Esophagus mucosa (tissue), 1 donor: ENCODE measurements at regions not wholly inside any gene's neighbourhood (a gene's known extent, or its start where the extent isn't known, plus 50 kb on each side); places are given as distances from the start of the nearest gene placed in this dataset.

Experiments
- ATAC-seq: fragments of 200-7000 bp; cut with Tn5 transposase; one replicate; pipeline ENCODE4 v1.9.1; 2020
- donor health status: DM: yes; HTN: yes; CAD: no.

- ATAC-seq, result no peak
These were observed 1396.5 kb upstream of the AGA start for GRCh38 chr4:178838776-178839175.

GRCh38 chr4:178856139-178856800, 1414.0 kb upstream of the AGA start:
- no peak for ATAC-seq

GRCh38 chr4:178871476-178871875, 1429.2 kb upstream of the AGA start:
- ATAC-seq, result no peak

- ATAC-seq, result no peak
These were observed 1439.7 kb upstream of the AGA start for GRCh38 chr4:178881937-178882336.

- ATAC-seq, result no peak
These were observed 1451.9 kb upstream of the AGA start for GRCh38 chr4:178894126-178894525.

GRCh38 chr4:178899084-178899483, 1456.8 kb upstream of the AGA start:
- no peak for ATAC-seq

GRCh38 chr4:178917756-178918155, 1475.5 kb upstream of the AGA start:
- ATAC-seq, result no peak

- ATAC-seq, result no peak
These were observed 1494.9 kb upstream of the AGA start for GRCh38 chr4:178937130-178937529.

- no peak for ATAC-seq
These were observed 1499.7 kb upstream of the AGA start for GRCh38 chr4:178941975-178942374.

GRCh38 chr4:178953447-178954120, 1511.3 kb upstream of the AGA start:
- no peak for ATAC-seq

GRCh38 chr4:178955614-178956013, 1513.4 kb upstream of the AGA start:
- ATAC-seq, result no peak

GRCh38 chr4:178958725-178959440, 1516.6 kb upstream of the AGA start:
- ATAC-seq, result no peak

GRCh38 chr4:178963446-178964045, 1521.3 kb upstream of the AGA start:
- no peak for ATAC-seq

- no peak for ATAC-seq
These were observed 1524.4 kb upstream of the AGA start for GRCh38 chr4:178966644-178967043.

- ATAC-seq, result no peak
These were observed 1528.3 kb upstream of the AGA start for GRCh38 chr4:178970433-178971140.

GRCh38 chr4:178976861-178977260, 1534.6 kb upstream of the AGA start:
- ATAC-seq, result no peak

GRCh38 chr4:178993306-178993705, 1551.1 kb upstream of the AGA start:
- no peak for ATAC-seq

- no peak for ATAC-seq
These were observed 1559.7 kb upstream of the AGA start for GRCh38 chr4:179001918-179002317.

GRCh38 chr4:179007755-179008154, 1565.5 kb upstream of the AGA start:
- ATAC-seq, result no peak

- no peak for ATAC-seq
These were observed 1575.3 kb upstream of the AGA start for GRCh38 chr4:179017581-179017980.

- no peak for ATAC-seq
These were observed 1585.3 kb upstream of the AGA start for GRCh38 chr4:179027569-179027968.

- ATAC-seq, result no peak
These were observed 1586.1 kb upstream of the AGA start for GRCh38 chr4:179028321-179028720.

- no peak for ATAC-seq
These were observed 1587.4 kb upstream of the AGA start for GRCh38 chr4:179029683-179030082.
